ENCODE measurements at regions not wholly inside any gene's neighbourhood (a gene's known extent, or its start where the extent isn't known, plus 50 kb on each side); places are given as distances from the start of the nearest gene placed in this dataset.

GRCh38 chr17:13435230-13435629 lies 166.5 kb downstream of the HS3ST3A1 start:
- TF ChIP-seq CTCF (IDR thresholded peaks at IDR 0.05) (no peak), EP300 (IDR thresholded peaks at IDR 0.05) (no peak)

Measured in stomach (tissue), 4 donors.